Fibroblast of lung (primary cell): ENCODE measurements at regions not wholly inside any gene's neighbourhood (a gene's known extent, or its start where the extent isn't known, plus 50 kb on each side); places are given as distances from the start of the nearest gene placed in this dataset.

Experiments used
- DNase-seq, 2 donors: peaks; one replicate each; pipeline versions ENCODE4 v3.0.0 to v3.0.0-alpha.2; 2010; ENCODE audit warnings: low read depth in 2 of 2
- H2AFZ ChIP-seq: 2 replicates; pipeline ENCODE4 v1.5.1; 2012; ENCODE audit warnings: low read length, control low read depth, inconsistent platforms
- H3K27ac ChIP-seq: 2 replicates; pipeline ENCODE4 v1.5.1; 2011; ENCODE audit warnings: low read length, control low read depth; ENCODE audit not compliant: insufficient read depth
- H3K27me3 ChIP-seq: 2 replicates; pipeline ENCODE4 v1.5.1; 2011; ENCODE audit warnings: mild to moderate bottlenecking, low read length; ENCODE audit not compliant: control insufficient read depth, insufficient read depth
- H3K36me3 ChIP-seq: 2 replicates; pipeline ENCODE4 v1.5.1; 2011; ENCODE audit warnings: low read length; ENCODE audit not compliant: control insufficient read depth, insufficient read depth
- H3K4me1 ChIP-seq: 2 replicates; pipeline ENCODE4 v1.5.1; 2011; ENCODE audit warnings: low read length; ENCODE audit not compliant: control insufficient read depth, insufficient read depth; ENCODE audit errors: extremely low read depth
- H3K4me2 ChIP-seq: 2 replicates; pipeline ENCODE4 v1.5.1; 2011; ENCODE audit warnings: low read length, control low read depth; ENCODE audit not compliant: insufficient read depth; ENCODE audit errors: extremely low read depth
- H3K4me3 ChIP-seq, 4 experiments: fragments of 200-600 bp in 1 of 4; sonication (generic) in 1 of 4; replicated peaks in 1 of 4; 2 replicates each; pipeline ENCODE4 v1.5.1; 2011 to 2016; ENCODE audit warnings: low read length in 4 of 4, low read depth in 3 of 4, mild to moderate bottlenecking in 3 of 4, control low read depth in 2 of 4, inconsistent platforms in 1 of 4, mixed read lengths in 1 of 4; ENCODE audit not compliant: insufficient read depth in 1 of 4; ENCODE audit errors: control extremely low read depth in 1 of 4
- H3K79me2 ChIP-seq: 2 replicates; pipeline ENCODE4 v1.5.1; 2012; ENCODE audit warnings: mild to moderate bottlenecking, low read length, inconsistent platforms; ENCODE audit not compliant: control insufficient read depth, insufficient read depth
- H3K9ac ChIP-seq: 2 replicates; pipeline ENCODE4 v1.5.1; 2011; ENCODE audit warnings: mild to moderate bottlenecking, low read length, control low read depth; ENCODE audit not compliant: insufficient read depth
- H3K9me3 ChIP-seq: 2 replicates; pipeline ENCODE4 v1.5.1; 2012; ENCODE audit warnings: low read depth, low read length; ENCODE audit not compliant: control insufficient read depth, insufficient read depth
- H4K20me1 ChIP-seq: 2 replicates; pipeline ENCODE4 v1.5.1; 2011; ENCODE audit warnings: low read length; ENCODE audit not compliant: control insufficient read depth, insufficient read depth; ENCODE audit errors: extremely low read depth
- CTCF ChIP-seq, 2 donors: IDR thresholded peaks in 1 of 2; conservative IDR thresholded peaks in 1 of 2; 1 replicate in 1 of 2; 2 replicates in 1 of 2; pipeline ENCODE4 v1.5.1; 2011 to 2012; ENCODE audit warnings: low read length in 2 of 2, control low read depth in 1 of 2, inconsistent platforms in 1 of 2, low read depth in 1 of 2, mild to moderate bottlenecking in 1 of 2
- EZH2 ChIP-seq: IDR thresholded peaks from 2 replicates; pipeline ENCODE4 v1.5.1; 2012; ENCODE audit warnings: low read length, control low read depth, mild to moderate bottlenecking; ENCODE audit errors: missing control alignments

DNA sequence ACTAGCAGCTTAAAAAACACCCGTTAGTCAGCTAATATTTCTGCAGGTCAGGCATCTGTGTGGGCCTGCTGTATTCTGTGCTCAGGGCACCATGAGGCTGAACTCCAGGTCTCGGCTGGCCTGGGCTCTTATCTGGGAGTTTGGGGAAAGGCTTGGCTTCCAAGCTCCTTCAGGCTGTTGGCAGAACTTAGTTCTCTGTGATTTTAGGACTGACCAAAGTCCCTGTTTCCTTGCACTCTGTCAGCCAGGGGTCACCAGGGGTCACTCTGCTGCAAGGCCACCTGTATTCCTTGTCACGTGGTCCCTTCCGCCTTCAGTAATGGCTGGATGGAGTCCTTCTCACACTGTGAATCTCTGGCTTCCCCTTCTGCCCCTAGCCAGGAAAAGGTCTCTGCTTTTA is 586.4 kb downstream of the AACS start:
- TF ChIP-seq EZH2: no peak
- Histone ChIP-seq H3K4me2 (no peak overlapping the region), H3K9ac (no peak overlapping the region), H3K27me3 (no peaks in the 10 kb centered on the region), H3K9me3 (no peaks in the 10 kb centered on the region), H3K79me2 (no peaks in the 10 kb centered on the region), H3K27ac (no peak overlapping the region), H3K4me3 (no peak overlapping the region), H3K36me3 (no peaks in the 10 kb centered on the region), H4K20me1 (no peaks in the 10 kb centered on the region), H3K4me1 (no peaks in the 10 kb centered on the region), H2AFZ (no peak overlapping the region)
- no peak for DNase-seq

- no peak overlapping the region for H2AFZ ChIP-seq
- no peak overlapping the region for H3K4me2 ChIP-seq
- H3K27ac ChIP-seq: no peak overlapping the region
- H3K79me2 ChIP-seq: no peaks in the 10 kb centered on the region
- DNase-seq: no peak
- H3K9me3 ChIP-seq: no peaks in the 10 kb centered on the region
- no peak overlapping the region for H3K4me3 ChIP-seq
- no peaks in the 10 kb centered on the region for H3K36me3 ChIP-seq
- H3K27me3 ChIP-seq: no peaks in the 10 kb centered on the region
- no peaks in the 10 kb centered on the region for H3K4me1 ChIP-seq
- H3K9ac ChIP-seq: no peak overlapping the region
- TF ChIP-seq EZH2 (no peak), CTCF (conservative IDR thresholded peaks at IDR 0.05 in 1 of 2, IDR thresholded peaks at IDR 0.05 in 1 of 2; ENCODE audit: low read depth in 1 of 2, low read length in 2 of 2) (no peak)
- H4K20me1 ChIP-seq: no peaks in the 10 kb centered on the region
These were observed 587.4 kb downstream of the AACS start for GRCh38 chr12:125652681-125653080.

DNA sequence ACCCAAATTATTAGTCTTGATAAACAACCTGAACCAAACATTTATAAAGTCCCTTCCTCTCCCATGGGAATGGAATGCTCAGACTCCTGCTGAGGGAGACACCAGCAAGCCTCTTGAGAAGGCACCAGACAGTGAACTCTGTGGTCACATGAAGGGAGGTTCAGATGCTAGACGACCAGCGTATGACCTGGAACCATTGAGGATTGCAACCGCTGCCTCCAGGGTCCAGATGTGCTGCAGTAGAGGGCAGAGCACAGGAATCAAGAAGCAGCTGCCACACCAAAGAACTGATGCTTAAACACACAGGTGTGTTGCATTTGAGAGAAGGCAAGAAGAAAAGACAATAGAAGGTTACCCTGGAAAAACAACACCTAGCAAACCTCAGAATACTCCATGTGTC is 592.4 kb downstream of the AACS start:
- H3K9ac ChIP-seq: no peak overlapping the region
- H3K36me3 ChIP-seq: no peaks in the 10 kb centered on the region
- no peak overlapping the region for H3K4me3 ChIP-seq
- no peaks in the 10 kb centered on the region for H4K20me1 ChIP-seq
- no peaks in the 10 kb centered on the region for H3K9me3 ChIP-seq
- no peak overlapping the region for H3K27ac ChIP-seq
- no peaks in the 10 kb centered on the region for H3K4me1 ChIP-seq
- TF ChIP-seq EZH2 (no peak), CTCF (conservative IDR thresholded peaks at IDR 0.05 in 1 of 2, IDR thresholded peaks at IDR 0.05 in 1 of 2; ENCODE audit: low read depth in 1 of 2, low read length in 2 of 2) (no peak)
- H3K4me2 ChIP-seq: no peak overlapping the region
- no peaks in the 10 kb centered on the region for H3K27me3 ChIP-seq
- H2AFZ ChIP-seq: no peak overlapping the region
- DNase-seq: no peak
- no peaks in the 10 kb centered on the region for H3K79me2 ChIP-seq
